GM12872 (cell line): ENCODE measurements at regions not wholly inside any gene's neighbourhood (a gene's known extent, or its start where the extent isn't known, plus 50 kb on each side); places are given as distances from the start of the nearest gene placed in this dataset.
A peak's percentile ranks its signal among the peaks of the same experiment; 100 is the strongest.

ENCODE experiments used
- CTCF ChIP-seq: IDR thresholded peaks from 3 replicates; pipeline ENCODE4 v1.5.1; 2011; ENCODE audit warnings: low read depth, mild to moderate bottlenecking, low read length, moderate library complexity; ENCODE audit not compliant: insufficient read depth

GRCh38 chr12:47312808-47313426 lies 233.2 kb upstream of the AMIGO2 start:
- no peak for TF ChIP-seq CTCF

GRCh38 chr12:47312147-47312546 lies 232.4 kb upstream of the AMIGO2 start:
- no peak for TF ChIP-seq CTCF

GRCh38 chr12:47311568-47311967 lies 231.8 kb upstream of the AMIGO2 start:
- TF ChIP-seq CTCF: no peak

- TF ChIP-seq CTCF: no peak
These were observed 231.3 kb upstream of the AMIGO2 start for GRCh38 chr12:47311010-47311409.

- TF ChIP-seq CTCF: no peak
These were observed 228.9 kb upstream of the AMIGO2 start for GRCh38 chr12:47308672-47309071.

- peak; percentile 72 for TF ChIP-seq CTCF
These were observed 228.1 kb upstream of the AMIGO2 start for GRCh38 chr12:47307680-47308399.

- no peak for TF ChIP-seq CTCF
These were observed 226.4 kb upstream of the AMIGO2 start for GRCh38 chr12:47306130-47306529.
